Inferior parietal cortex (tissue), 1 donor: ENCODE measurements at regions not wholly inside any gene's neighbourhood (a gene's known extent, or its start where the extent isn't known, plus 50 kb on each side); places are given as distances from the start of the nearest gene placed in this dataset.

Source experiments
- DNase-seq: peaks from one replicate; pipeline ENCODE4 v3.0.0-alpha.2; 2016; ENCODE audit errors: extremely low spot score

DNA sequence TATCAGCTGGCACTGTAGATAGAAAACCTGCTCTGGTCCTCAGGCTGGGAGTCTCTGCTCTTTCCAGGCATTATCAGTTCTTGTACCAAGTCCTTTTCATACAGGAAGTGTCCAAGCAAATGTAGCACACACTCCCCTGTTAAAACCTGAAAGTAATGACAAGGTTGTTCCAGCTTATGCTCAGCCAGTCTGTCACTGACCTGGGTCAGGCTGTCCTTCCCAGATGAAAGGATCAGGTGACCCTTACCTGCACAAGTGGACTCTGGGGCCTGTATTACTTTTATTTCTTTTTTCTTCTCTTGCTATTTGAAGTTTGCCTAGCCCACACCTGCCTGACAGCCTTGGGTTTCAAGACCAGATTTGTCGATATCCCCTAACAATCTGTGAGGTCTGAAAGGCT, 156.3 kb upstream of the SESN3 start:
- no peak for DNase-seq

DNA sequence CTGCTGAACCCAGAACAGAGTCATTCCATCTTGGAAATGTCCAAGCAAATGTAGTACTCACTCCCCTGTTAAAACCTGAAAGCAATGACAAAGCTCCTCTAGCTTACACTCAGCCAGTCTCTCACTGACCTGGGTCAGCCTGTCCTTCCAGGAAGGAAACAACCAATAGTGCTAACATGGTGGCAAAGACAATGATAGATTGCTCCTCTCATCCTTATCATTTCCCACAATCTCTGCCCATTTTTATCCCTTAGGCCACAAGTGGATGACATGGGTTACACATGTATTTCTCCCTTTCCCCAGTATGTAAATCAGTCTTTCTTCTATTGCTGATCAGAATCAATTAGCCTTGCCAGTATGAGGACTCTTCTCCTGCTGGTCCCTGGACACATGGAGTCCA, 154.6 kb upstream of the SESN3 start:
- DNase-seq: no peak

DNA sequence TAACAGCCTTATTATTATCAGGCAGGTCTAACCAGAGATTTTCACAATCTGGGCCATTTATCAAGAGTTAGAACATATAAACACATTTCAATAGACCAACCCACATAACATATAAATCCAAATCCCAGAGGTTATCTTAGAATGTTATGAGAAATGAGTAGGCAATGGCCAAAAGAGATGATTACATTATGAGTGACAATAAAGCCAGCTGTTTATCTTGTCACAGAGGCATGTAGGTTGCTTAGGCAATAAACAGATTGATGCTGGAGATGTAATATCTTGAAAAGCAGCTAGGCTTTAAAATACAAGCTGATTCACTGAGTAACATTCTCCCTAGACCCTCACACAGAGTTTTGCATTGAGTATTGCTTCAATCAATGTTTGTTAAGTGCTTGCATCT, 148.5 kb upstream of the SESN3 start:
- DNase-seq: no peak

DNA sequence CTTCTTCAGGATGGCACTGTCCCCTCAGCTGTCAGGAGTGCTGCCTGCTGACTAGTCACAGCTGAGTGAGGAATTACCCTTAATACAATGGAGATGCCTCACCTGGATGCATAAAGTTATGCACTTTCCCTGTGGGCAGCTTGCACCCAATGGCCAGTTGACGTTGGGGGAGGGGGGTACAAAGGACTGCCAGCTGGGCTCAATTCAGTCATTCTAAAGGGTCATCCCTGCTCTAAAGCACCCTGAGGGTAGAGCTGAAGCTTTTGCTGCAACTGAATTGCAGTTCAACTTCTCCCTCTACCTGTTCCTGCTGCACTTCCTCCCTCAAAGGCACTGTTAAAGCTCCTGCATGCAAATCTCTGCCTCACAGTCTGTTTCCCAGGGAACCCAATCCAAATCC, 147.8 kb upstream of the SESN3 start:
- no peak for DNase-seq

DNA sequence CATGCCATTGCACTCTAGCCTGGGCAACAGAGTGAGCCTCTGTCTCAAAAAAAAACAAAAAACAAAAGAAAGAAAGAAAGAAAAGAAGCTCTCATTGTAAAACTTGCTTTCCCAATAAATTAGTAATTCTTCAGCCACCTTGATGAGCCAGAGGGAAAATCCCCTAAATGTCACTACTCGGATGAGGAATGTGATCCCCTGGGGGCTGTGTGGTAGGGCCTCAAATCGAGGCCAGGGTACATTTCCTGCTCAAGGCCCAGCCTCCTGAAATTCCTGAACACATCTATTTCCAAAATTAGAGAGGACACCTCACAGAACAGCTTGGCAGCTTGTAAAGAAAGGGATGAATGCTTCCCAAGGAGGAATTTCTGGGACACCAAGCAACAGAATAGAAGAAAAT, 147.1 kb upstream of the SESN3 start:
- no peak for DNase-seq

DNA sequence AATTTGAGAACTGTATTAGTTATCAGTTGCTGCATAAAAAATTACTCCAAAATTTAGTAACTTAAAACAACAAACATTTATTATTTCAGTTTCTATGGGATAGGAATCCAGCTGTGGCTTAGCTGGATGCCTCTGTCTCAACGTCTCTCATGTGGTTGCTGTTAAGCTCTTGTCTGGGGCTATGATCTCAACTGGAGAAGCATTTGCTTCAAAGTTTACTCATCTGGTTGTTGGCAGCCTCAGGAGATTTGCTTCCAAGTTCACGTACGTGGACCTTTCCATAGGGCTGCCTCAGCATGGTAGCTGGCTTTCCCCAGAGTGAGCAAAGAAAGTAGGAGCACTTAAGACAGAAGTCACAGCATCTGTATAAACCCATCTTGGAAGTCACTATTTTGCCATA, 144.9 kb upstream of the SESN3 start:
- DNase-seq: no peak

DNA sequence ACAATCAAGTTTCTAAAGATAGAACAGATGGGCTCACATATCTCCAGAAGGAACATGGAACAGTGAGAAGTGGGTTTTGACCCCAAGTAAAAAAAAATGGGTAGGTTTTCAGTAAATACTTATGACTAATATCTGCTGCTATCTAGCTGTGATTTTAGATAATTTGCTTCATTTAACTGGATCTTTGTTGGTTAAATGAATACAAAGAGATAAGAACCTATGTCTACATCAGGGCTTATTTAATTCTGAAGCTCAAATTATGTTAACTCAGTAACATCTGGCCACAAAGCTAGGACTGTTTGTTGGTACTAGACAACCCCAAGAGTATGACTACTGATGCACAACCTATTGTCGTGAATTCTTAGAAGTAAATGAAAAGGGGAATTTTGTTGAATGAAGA, 144.4 kb upstream of the SESN3 start:
- no peak for DNase-seq

DNA sequence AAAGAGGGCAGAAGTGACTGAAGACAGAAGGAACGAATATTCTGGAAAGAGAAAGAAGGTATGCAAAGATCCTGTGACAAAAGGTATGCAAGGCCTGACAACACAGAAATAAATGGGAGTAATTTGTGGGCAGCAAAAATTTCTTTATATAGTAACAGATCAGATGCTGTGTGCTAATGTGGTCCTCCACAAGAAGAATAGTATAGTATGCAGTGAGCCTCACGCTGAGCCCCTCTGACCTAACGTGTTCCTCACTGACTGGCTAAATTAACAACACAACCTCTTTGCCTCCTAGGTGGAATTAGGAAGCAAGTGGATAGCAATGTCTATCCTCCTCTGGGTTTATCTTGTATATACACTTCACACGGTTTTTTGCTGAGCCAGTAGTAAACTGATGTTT, 143.1 kb upstream of the SESN3 start:
- DNase-seq: no peak

DNA sequence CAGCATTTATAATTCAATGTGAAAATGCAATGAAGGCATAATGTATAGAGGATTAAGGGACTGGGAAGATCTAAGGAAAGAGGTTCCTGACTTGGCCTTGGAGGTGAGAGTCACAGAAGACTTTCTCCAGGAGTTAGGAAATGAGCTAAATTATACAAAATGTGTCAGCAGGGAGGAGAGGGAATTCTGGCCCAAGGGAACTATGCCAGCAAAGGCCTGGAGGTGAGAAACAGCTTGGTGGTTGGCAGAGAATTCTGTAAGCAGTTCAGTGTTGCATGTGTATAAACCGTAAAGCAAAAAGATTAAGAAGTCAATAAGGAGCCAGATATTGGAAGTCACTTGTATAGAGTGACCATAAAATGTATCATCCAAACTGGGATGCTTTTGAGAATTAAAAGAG, 142.2 kb upstream of the SESN3 start:
- DNase-seq: no peak

DNA sequence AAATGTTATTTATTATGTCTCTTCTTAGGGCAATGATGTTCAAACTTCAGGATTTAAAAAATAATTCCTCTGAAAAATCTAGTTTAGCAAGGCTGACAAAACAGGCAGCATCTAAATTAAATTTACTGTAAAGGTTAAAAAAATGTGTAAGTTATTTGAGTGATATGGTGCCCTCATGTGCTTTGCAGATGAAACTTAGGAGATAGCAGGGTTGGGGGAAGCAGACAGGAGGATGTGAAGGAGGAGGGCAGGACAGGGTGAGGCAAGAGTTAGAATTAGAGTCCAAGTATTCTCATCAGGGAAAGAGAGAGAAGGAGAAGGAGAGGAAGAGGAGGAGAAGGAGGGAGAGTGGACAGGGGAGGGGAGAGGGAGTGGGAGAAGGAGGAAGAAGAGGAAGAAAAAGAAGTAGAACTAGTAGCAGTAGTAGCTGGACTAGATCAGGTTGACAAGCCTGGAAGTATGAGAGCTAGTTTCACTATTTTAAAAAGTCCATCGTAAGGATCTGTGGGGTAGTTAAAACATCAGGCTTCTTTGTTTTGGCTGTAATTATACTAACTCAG, 141.2 kb upstream of the SESN3 start:
- DNase-seq: no peak

DNA sequence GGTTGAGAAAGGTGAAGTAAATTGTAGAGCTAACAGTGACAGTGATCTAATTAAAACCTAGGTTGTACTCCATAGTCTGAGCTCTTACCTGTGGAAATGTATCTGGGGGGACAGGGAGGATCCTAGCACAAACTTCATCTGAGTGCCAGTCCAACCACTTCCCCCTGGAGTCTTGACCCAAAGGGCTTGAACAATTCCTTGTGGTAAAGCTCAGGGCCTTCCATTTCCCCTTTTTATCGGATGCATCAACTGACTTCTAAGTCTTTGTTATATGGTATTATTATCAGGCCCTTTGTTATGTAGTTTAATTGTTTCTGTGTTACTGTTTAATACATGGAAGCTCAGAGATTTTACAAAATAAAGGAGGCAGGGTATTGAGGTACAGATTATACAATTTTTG, 140.2 kb upstream of the SESN3 start:
- DNase-seq: no peak

DNA sequence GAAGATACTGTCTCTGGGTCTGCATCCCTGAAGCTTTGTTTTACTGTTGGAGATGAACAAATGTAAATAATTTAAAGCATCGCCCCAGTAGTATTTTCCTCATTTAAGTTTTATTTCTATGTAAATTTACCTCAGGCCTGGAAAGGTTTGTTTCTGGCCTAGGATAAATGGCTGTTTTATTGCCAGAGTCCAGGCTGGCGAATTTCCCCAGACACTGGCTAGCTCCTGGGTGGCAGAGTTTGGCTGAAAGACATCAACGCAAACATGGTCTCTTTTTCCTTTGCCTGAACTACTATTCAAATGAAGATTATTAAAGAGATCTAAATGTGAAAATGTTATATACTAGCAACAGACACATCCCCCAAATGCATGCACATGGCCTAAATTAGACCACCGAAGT, 136.7 kb upstream of the SESN3 start:
- no peak for DNase-seq

DNA sequence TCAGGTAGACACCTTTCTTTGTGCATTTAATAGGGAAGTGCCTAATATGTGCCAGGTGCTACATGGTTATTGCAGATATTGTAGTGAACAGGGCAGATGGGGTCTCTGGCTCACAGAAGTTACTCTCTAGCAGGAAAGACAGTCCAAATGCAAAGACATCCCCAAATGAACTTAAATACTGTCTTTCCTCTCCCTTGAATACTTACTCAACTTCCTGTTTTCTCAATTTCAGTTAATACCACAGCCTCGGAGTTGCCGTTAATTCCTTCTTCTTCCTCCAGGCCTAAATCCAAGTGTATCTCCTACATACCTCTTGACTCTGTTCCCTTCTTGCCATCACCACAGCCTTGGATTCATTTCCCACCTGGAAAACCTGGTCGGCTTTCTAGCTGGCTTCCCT, 134.3 kb upstream of the SESN3 start:
- no peak for DNase-seq

DNA sequence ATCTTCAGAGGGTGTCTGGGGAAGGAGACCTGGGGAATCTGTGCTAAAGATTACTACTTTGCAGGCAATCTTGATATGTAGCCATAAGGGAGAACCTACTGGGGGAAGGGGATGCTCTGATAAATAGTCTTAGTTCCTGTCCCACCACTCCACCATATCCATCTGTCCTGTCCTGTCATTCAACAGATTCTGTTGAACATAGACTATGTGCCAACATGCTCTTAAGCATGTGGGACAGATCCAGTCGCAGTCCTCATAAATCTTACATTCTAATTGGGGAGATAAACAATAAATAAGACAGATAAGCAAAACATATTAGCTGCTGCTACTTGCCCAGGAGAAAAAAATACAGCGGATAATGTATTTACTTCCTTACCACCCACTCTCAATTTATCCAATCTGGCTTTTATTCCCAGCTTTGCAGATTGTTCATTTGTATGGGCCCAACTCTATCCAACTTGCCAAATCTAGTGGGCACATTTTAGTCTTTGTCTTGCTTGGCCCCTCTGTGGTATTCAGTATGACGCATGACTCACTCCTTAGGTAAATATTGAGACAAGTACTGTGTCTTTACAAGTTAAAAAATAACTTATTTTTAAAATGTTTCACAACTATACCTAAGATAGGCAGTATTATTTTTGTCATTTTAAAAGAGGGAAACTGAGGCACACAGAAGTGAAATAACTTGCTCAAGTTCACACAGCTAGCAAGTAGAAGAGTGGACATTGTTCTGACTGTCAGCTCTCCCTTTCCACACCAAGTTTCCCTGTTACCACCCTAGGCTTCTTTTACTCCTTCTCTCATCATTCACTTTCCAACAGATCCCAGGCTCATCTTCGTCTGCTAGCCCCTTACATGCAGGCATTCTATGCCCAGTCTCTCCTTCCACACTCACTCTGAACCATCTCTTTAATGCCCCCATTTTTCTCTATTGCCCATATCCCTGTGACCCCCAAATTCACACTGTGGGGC, 133.6 kb upstream of the SESN3 start:
- no peak for DNase-seq

DNA sequence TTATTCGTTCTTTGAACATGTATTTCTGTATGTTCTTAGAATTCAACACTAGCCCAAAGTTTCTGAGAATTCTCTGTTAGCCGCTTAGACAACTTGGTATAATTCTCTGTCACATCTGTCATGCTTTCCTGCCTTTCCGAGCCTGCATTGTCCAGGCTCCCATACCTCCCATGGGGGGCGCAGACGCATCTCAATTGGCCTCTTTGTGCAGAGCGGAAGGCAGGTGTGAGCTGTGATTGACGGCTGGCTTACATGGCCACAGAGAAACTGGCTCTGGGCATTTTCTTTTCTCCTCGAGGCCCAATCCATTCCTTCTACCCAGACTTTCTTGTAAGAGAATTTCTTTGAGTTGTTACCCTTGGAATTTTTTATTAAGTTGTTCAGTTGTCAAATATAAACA, 132.7 kb upstream of the SESN3 start:
- DNase-seq: no peak

DNA sequence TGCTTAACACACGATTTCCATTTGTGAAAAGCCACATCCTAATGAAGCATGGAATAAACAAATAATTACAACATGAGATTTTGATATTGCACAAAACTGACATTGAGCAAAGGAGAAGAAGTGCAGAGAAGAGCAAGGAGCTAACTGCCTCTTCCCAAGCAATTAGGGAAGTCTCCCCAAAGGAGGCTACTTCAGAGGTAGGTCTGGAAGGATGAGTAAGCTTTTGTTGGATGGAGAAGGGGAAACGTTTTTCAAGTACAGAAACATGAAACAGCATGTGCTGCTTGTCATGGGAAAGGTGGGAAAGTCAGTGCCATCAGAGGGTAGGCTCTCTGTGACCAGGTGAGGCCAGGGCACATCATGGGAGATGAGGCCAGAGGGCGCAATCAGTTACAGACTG, 132.2 kb upstream of the SESN3 start:
- no peak for DNase-seq

DNA sequence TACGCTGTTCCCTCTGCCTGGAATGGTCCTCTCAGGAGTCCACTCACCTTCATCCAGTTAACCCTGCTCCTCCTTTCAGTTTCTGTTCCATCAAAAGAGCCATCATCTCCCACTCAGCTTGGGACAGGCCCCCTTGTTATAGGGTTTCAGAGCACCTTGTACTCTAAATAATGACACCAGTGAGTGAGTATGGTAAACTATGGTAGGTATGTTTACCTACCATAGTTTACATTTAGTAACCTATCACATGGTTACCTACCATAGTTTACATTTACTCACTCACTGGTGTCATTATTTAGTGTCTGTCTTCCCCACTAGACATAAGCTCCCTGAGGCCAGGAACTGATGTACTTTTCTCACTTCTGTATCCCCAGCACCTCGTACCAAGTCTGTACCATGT, 130.2 kb upstream of the SESN3 start:
- no peak for DNase-seq

DNA sequence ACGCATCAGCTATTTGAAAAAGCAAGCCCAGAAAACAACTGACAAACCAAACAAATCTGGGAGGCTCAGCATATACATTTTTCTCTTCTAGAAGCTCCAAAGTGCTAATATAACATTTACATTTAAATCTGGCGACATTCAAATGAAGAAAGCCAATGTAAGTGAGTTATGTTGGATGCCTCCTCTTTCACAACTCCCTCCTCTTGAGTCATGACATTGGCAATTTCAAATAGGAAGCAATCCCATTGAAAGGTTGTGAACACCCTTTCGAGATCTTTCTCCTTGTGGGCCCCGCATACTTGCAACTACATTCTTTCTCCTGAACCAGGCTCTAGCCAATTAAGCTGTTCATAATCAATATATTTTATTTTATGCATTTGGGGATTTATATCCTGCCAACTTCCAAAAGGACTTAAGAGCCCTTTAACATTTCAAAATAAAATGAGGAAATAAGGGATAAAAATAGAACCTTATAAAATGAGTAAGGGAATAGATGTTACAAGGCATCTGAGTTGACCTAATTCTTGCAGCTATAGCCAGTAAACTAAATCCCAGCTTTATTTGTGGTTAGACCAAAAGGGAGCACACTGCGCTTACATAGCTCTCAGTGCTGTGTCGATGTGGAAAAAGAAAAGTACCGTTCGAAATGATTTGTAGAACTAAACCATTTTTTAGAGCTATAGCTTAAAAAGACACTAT, 129.5 kb upstream of the SESN3 start:
- no peak for DNase-seq

DNA sequence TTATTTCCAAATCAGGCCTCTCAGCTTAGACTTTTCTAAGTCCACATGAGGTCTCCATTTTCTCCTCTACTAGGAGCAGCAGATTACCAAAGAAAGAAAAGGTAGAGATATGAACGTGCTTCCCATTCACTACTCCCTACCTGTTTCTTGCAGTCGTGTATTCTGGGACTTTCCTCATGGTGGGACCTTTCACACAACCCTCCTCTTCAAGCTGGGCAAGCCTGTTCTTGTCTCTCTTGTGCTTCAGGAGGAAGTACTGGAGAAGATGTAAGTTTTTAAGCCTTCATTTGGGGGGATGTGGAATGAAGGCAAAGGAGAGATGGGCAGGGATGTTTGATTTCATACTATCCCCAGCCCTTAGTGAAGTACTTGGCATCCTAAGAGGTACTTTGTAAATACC, 128.8 kb upstream of the SESN3 start:
- no peak for DNase-seq

DNA sequence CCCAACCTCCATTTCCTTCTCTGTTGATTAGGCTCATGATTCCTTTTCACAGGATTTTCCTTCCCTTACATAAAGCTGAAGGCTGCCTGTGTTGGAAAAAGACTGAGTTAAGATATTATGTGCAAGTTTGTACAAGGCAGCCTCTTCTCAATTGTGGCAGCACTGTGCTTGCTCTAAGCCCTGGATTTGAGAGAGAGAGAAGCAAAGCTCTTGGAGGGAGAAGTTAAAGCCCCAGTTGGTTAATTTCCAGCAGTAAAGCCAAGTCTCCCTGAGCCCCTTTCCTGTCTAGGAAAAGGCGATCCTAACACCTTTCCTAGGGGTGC, 128.3 kb upstream of the SESN3 start:
- DNase-seq: no peak

DNA sequence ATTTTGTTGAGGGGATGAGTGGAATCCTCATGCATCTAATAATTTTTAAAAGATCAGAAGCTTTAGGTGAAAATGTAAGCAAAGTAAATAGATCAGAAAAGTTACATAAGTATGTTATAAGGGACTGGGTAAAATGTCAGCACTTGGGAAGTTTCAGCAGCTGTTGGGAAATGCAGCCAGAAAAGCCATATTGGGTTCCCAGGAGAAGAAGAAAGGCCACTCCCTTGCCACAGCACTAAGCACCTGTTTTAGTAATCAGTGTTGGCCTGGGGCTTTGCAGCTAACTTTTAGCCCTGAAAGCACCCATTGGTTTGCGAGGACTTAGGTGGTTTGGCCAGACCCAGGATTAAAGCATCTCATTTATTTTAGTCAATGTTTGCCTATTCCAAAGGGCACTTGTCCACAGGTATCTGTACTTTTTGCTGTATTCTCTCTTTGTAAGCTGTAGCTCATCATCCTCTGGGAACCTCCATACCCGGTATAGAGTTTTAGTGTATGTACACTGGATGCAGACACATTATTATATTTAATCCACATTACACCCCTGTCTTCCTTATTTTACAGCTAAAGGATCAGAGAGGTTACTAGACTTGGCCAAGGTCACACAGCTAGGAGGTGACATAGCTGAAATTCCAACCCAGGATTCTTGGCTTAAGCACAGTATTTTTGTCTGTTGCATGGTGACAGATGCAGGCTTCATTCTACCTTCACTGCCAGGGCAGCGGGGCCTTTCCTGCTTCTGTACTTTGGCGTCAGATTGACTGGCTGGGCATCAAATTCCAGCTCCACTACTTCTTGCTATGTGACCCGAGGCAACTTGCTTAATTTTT, 127.7 kb upstream of the SESN3 start:
- DNase-seq: no peak

DNA sequence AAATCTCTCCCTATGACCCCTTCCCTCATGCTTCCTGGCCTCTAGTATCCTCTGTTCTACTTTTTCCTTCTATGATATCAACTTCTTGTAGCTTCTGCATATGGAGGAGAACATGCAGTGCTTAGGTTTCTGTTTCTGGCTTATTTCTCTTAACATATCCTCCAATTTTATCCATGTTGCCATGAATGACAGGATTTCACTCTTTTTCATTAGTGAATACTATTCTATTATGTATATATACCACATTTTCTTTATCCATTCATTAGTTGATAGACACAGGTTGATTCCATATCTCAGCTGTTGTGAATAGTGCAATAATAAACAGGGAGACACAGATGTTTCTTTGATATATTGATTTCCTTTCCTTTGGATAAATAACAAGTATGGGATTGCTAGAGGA, 123.3 kb upstream of the SESN3 start:
- DNase-seq: no peak
